ENCODE measurements at regions not wholly inside any gene's neighbourhood (a gene's known extent, or its start where the extent isn't known, plus 50 kb on each side); places are given as distances from the start of the nearest gene placed in this dataset.
"Not testable (repeated sequence)": the region's sequence is repeated elsewhere in the genome, so short reads cannot be mapped to it uniquely, and the experiment has no call there.

DNA sequence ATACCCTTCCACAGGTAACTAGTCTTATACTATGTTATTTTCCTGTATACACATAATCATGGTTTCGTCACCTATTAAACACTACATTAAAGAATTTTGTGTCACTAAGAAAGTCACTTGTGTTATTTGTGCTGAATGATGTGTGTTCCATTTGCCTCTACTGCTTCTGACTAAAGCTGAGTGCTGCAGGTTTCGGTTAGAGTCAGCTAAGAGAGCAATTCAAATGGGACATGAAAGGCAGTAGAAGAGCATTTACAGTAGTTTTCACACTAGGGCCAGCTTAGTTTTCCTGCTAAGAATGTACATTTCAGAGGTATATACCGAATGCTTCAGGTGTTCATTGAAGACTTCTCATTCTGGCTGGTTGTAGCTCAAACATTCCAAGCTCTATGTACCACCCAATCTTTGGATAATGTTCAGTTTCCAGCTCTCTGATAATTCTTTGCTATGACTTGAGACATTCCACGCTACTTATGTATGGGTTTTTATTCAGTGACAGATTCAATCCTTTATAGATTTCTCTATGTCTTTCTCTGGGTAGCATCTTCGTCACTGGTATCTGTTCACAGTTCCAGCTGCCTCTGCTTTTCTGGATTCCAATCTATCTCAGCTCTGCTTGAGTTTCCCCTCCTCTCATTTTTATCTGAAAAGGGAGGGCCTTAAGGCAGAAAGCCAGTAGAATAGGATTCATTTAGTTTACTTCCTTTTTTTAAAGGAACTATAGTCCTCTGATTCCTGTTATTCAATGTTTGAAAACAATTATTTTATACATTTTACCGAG, 164.4 kb downstream of the CXXC4 start:
- peak; percentile 17 for DNase-seq (ENCODE audit: low spot score)

DNA sequence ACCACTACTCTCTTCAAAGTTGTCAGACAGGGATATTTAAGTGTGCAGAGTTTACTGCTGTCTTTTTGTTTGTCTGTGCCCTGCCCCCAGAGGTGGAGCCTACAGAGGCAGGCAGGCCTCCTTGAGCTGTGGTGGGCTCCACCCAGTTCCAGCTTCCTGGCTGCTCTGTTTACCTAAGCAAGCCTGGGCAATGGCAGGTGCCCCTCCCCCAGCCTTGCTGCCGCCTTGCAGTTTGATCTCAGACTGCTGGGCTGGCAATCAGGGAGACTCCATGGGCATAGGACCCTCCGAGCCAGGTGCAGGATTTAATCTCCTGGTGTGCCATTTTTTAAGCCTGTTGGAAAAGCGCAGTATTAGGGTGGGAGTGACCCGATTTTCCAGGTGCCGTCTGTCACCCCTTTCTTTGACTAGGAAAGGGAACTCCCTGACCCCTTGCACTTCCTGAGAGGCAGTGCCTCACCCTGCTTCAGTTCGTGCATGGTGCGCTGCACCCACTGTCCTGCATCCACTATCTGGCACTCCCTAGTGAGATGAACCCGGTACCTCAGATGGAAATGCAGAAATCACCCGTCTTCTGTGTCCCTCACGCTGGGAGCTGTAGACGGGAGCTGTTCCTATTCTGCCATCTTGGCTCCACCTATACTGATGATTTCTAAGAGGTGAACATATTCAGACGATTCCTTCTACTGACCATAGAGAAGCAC, 167.6 kb downstream of the CXXC4 start:
- not testable (repeated sequence) for DNase-seq (ENCODE audit: low spot score)

DNA sequence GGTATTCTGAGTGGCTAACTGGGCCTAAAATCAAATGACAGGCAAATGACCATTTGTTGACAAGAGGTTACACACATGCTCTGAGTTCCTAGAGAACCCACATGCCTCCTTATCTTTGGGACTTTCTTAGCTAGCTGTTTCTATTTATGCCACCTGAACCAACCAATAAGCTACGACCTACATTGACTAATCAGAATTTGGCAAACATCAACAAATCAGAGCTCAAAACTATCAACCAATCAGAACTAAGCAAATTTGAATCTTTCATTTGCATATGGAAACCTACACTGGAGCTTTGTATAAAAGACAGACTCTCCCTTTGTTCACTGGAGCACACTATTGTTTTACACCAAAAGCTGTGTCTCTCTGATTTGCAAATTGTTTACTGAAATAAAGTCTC, 192.0 kb downstream of the CXXC4 start:
- peak; percentile 8 for DNase-seq (ENCODE audit: low spot score)

DNA sequence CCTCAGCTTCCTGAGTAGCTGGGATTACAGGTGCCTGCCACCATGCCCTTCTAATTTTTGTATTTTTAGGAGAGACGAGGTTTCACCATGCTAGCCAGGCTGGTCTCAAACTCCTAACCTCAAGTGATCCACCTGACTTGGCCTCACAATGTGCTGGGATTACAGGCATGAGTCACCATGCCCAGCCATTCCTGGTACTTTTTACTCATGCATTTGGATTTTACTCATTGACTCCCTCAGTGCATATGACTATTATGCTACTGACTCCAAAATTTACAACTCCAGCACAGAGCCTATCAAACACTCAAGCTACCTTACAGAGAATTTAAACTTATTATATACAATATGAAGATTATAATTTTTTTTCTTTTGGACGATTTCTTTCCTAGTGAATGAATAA, 199.9 kb downstream of the CXXC4 start:
- DNase-seq (ENCODE audit: low spot score), result no peak

DNA sequence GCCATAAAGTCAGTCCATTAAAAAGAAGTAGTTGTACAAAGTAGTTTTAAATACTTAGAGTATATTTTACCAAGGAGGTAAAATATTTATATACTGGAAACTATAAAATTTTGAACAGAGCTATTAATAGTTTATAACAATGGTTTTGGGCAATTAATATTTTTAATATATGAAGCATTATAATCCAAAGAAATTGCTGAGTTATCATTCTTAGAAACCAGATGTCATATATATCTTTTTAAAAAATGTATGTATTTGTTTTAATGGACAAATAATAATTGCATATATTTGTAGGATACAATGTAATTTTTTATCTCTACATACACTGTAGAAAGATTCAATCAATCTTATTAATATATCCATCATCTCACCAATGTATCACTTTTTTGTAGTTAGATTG, 207.8 kb downstream of the CXXC4 start:
- no peak for DNase-seq (ENCODE audit: low spot score)

DNA sequence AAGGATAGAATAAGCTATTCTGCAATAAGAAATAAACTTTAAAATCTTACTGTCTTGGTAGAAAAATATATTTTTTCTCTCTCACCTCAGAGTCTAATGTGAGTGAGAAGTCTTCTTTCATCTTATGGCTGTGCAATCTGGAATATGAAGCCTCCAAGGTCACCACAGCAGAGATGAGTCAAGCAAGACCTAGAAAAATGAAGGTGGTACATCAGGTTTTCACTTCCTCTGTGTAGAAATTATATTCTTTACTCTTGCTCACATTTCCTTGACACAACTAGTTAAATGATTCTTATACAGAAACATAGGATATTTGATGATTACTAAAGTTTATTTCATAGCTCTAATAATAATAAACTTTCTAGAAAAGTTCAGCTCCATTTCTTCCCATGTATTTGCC, 211.4 kb downstream of the CXXC4 start:
- DNase-seq (ENCODE audit: low spot score), result no peak

DNA sequence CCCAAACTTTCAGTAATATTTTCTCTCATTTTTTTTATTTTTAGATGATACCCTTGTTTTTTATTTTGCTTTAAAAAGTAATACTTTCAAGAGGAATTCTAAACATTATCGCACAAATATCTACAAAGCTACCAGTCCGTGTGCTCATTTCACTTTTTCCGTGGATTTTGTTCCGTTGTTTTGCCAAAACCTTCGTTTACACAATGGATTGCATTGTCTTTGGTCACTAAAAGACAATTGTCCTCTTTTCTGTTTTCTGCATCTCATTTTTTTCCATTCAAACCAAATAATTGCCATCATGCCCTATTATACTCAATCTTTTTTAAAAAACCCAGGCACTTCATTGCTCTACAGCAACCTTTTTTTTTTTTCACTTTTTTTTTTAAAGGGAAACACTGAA, 214.9 kb downstream of the CXXC4 start:
- DNase-seq (ENCODE audit: low spot score), result no peak

DNA sequence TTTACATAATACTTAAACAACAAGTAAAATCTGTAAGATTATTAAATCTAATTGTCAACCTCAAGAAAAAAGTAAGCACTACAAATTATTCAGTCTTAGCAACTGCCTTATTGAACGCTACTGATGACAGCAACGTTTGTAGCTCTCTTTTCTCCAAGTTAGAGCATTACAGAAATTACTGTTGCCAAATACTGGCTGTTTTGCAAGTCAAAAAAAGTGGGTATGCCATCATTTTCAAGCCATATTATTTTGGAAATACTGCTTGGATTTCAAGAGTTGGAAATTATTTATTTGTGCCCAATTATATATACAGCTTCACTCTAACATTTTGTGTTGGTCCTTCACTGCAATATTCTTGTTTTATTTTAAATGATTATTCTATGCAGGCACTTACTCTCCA, 221.7 kb downstream of the CXXC4 start:
- no peak for DNase-seq (ENCODE audit: low spot score)

DNA sequence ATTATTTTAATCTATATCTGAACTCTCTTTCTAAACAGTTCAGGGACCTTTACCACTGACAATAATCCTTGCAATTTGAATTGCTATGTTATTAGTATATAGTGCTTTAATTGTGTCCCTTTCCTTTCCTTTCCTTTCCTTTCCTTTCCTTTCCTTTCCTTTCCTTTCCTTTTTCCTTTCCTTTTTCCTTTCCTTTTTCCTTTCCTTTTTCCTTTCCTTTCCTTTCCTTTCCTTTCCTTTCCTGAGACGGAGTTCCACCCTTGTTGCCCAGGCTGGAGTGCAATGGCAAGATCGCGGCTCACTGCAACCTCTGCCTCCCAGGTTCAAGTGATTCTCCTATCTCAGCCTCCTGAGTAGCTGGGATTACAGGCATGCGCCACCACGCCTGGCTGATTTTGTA, 225.1 kb downstream of the CXXC4 start:
- not testable (repeated sequence) for DNase-seq (ENCODE audit: low spot score)

DNA sequence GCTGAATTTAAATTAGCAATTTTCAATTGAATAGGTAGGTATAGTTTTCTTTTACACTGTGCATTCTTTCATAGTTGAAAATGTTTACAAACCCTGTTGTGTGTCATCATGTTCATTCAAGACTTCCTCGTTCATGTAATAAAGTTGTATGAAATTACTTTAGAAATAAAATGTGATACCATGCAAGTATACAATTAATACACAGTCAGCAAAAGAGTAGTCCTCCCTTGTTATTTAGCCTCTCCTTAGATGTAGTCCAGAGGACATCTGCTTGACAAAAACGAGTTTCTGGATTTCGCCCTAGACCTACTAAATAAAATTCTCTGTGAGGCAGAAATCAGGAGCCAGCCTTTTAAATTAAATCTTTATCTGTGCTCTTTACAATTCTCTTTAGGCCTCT, 231.6 kb downstream of the CXXC4 start:
- no peak for DNase-seq (ENCODE audit: low spot score)

DNA sequence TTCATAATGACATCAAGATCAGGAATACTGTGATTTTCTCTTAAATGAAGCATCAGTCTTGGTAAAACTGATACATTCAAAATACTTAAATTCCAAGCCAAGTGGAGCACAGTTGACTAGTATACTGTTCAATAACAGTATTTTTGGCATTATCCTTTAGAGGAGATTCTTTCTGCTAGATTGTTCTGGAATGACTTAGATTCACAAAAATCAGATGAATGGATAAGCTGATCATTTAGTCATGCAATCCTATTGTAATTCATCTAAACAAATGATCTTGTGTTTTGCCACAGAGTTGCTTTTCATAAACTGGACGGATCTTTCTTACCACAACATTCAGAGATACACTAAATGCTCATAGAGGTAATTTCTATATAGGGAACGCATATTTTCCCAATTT, 232.0 kb downstream of the CXXC4 start:
- no peak for DNase-seq (ENCODE audit: low spot score)

DNA sequence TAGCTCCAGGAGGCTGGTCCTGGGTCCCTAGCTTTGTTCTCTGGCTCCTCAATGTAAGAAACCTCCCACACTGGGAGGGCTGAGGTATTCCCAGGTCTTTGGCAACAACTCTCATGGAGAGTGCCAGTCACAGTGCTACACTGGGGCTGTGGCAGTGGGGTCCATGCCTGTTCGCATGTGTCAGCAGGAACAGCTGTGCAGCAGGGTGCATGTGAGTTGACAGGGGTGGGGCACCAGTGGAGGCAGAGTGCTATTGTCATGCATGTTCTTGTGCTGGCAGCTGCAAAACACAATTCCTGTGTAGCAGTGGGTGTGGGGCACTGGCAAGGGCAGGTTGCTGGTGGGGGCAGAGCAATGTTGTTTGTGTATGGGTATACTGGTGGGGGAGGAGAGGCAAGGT, 246.0 kb downstream of the CXXC4 start:
- DNase-seq (ENCODE audit: low spot score), result no peak

DNA sequence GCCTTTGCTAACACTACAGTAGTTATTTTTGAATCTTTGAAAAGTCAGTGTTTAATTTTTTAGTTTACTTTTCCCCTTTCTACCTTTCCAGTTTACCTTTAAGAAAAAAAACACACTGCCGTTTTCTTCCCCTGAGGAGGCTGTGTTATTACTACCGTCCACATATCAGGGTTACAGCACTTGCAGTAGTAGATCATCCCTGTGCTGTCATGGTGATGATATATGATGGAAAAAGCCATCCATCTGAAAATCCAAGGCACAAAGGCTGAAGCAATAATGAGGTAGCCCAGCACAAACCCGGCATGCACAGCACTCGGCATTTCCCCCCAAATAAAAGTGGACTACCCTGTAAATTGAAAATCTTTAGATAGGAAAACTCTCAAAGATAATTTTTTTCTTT, 258.7 kb downstream of the CXXC4 start:
- no peak for DNase-seq (ENCODE audit: low spot score)

DNA sequence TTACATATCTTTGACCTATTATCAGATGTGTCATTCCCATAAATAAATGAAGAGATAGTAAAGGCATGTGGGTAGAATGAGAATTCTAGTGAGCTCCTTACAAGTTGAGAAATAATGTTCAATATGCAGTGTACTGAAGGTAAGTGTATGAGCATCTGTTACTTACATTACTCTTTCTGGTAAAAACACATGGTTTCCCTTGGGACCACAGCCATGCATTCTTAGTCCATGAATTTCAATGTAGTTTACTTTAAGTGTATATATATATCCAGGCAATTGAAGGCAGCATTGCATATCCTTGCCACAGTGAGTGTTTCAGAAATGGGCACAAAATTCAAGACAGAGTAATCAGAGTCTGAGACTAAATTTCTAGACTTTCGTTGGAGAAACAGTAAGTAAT, 277.2 kb downstream of the CXXC4 start:
- DNase-seq (ENCODE audit: low spot score), result no peak

DNA sequence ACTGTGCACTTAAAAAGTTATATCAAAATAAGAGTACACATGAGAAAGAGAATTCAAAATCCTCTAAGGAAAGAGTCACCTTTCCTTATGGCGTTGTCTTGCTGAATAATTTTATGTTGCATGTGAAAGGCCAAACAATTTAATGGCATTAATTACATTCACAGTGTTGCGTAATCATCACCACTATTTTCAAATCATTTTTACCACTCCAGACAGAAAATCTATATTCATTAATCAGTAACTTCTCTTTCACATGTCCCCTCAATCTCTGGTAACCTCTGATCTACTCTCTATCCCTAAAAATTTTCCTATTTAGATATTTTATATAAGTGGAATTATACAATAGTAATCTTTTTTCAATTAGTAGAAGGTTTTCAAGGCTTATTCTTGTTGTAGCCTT, 283.0 kb downstream of the CXXC4 start:
- no peak for DNase-seq (ENCODE audit: low spot score)

DNA sequence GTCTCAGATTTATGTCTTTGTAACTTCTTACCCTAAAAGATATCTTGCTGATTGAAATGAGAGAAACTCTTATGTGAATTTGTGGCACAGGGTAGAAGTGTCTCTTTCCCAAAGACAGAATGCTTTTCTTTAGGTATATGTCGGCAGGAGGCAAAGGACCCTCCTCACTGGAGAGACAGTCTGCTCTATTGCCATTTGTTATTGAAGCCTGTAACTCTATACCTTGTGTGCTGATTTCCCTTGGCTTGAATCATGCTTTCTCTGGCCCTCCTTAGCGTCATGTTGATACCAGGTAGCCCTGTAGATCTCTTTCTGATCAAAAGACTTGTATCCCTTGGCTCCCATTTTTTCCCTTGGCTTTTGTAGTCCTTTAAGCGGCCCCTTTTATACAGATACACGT, 284.3 kb downstream of the CXXC4 start:
- peak; percentile 8 for DNase-seq (ENCODE audit: low spot score)

DNA sequence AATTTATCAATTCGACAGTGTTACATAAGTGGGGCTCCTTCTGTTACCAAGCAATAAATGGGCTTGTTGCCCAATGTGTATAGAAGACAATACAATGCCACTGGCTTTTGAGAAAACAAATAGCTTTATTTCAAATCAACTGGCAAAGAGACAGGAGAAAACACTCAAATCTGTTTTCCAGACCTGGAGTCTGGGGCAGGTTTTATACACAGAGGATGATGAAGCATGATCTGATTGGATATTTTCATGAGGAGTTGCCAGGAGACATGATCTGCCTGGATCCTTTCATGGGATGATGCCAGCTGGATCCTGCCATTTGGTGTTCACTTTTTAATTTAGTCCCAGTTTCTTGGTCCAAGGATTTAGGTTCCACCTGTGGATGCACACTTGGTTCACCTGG, 287.9 kb downstream of the CXXC4 start:
- DNase-seq (ENCODE audit: low spot score), result no peak

DNA sequence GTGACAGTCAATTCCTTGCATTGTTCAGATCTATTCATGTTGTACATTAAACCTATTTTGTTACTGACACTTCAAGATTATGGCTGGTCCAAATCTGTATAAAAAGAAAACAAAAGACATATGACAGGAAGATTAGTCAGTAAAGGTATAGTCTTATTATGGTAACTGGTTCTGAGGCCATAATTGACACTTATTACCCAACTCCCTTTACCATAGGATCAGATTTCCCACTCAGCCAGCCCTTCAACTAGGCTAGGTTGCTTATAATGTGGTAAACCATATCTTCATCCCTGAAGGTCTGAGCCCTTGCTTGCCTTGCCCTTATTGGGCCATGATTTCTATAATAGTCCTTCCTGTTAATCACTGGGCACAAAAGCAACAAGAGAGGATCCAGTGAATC, 289.6 kb downstream of the CXXC4 start:
- DNase-seq (ENCODE audit: low spot score), result no peak

DNA sequence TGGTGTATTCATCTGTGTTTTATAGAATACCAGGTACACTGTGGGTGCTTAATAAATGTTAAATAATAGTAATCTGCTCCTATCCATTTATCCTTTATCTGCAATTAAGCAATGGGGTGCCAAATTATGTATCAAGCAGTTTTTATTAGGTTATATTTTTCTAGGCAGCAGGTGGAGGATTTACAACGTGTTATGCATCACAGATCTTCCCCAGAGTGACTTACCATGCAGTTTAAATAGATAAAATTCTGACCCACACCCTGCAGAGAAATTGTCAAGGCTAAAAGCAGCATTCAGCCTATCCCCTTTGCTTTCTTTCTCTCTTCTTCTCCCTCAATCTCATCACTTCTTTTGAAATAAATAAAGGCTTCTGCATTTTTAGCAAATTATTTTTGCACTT, 306.4 kb downstream of the CXXC4 start:
- DNase-seq (ENCODE audit: low spot score), result no peak

DNA sequence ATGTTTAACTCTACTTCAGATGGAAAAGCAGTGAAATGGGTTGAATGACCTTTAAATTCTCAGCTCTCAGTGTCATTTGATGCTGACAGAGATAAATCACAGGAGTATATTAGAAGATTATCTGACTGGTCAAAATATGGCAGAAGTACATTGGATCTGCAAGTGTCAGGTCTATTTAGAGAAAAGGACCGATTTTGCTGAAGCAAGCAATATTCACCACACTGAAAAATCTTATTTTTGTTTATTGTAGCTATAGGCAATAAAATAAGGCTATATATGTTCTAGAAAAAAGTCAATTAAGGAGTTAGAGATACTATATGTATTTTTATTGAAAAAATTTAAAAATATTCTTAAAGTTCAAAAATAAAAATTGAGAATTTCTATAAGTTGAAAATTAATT, 325.3 kb downstream of the CXXC4 start:
- no peak for DNase-seq (ENCODE audit: low spot score)

DNA sequence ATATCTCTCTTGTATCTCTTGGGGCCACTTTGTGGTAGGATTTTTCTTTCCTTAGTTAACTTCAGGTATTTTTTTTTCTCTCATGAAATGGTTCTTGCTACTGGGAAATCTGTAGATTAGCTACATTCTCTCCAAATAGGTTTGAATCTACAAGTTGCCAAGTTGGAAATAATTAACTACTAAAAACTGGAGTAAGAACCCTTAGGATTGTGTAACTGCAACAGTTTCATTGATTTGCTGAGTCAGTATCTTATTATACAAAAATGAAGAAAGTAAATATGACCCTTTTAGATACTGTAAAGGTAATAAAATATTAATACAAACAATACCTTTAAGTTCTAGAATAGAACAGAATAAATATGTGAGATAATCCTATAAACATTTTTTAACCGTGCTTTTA, 327.9 kb downstream of the CXXC4 start:
- DNase-seq (ENCODE audit: low spot score), result no peak

DNA sequence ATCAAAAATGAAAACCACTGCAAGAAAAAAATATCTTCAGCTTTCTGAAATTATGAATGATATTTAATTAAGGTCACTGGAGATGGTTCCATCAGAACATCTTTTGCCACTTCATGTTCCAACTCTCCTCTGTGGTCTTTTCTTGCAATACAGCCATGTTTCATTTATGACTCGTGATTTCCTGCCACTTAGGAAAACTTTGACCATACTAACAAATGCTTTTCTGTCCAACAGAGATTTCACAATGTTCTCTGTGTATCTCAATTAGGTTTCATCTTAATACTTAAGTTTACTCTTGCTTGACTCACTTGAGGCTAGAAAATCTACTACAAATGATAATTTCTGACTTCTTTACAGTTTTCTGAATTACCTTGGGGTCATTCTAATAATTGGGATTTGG, 330.9 kb downstream of the CXXC4 start:
- DNase-seq (ENCODE audit: low spot score), result no peak

DNA sequence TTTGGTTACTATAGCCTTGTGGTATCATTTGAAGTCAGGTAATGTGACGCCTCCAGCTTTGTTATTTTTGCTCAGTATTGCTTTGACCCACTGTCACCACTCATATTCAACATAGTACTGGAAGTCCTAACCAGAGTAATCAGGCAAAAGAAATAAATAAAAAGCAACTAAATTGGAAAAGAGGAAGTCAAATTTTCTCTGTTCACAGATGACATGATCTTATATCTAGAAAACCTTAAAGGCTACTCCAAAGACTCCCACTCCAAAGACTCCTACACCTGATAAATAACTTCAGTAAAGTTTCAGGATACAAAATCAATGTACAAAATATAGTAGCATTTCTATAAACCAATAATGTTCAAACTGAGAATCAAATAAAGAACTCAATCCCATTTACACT, 348.6 kb downstream of the CXXC4 start:
- DNase-seq (ENCODE audit: low spot score), result no peak

DNA sequence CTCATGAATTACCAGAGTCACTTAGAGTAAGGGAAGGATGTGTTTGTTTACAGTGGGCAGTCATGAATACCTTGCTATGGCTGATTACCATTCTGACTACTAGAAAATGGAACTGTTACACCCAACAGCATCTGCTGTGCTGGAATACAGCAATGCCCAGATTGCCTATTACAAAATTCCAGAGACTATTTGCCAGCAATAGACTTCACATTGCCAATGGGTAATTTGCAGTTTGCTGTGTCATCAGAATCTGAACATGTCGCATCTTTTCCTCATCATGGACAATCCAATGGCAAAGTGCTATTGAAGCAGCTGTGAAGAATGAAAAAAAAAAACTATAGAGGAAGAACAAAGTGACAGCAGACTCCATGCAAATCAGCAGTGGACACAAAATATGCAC, 356.6 kb downstream of the CXXC4 start:
- no peak for DNase-seq (ENCODE audit: low spot score)

All from iPS-NIHi11 (cell line).